ENCODE measurements at regions not wholly inside any gene's neighbourhood (a gene's known extent, or its start where the extent isn't known, plus 50 kb on each side); places are given as distances from the start of the nearest gene placed in this dataset.
A peak's percentile ranks its signal among the peaks of the same experiment; 100 is the strongest.
"Not testable (repeated sequence)": the region's sequence is repeated elsewhere in the genome, so short reads cannot be mapped to it uniquely, and the experiment has no call there.

DNA sequence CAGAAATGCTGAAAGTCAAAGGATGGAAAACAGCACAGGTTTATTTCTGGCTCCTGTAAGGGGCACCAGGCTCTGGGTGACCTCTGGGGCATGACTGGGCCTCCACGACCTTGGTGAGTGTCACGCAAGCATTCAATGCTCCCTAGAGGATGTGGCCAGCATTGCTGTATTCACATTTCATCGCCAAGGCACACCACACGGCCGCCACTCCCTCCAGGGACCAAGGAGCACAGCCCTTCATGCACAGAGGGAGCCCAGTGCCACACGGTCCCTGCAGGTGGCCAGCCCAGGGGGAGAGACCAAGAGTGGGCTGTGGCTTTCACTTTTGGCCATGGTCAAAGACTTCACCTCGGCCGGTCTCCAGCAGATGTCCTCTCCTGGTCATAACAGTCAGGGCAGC, 137.4 kb upstream of the TNRC6C start:
- peak; percentile 54 for DNase-seq (ENCODE audit: low spot score)

DNA sequence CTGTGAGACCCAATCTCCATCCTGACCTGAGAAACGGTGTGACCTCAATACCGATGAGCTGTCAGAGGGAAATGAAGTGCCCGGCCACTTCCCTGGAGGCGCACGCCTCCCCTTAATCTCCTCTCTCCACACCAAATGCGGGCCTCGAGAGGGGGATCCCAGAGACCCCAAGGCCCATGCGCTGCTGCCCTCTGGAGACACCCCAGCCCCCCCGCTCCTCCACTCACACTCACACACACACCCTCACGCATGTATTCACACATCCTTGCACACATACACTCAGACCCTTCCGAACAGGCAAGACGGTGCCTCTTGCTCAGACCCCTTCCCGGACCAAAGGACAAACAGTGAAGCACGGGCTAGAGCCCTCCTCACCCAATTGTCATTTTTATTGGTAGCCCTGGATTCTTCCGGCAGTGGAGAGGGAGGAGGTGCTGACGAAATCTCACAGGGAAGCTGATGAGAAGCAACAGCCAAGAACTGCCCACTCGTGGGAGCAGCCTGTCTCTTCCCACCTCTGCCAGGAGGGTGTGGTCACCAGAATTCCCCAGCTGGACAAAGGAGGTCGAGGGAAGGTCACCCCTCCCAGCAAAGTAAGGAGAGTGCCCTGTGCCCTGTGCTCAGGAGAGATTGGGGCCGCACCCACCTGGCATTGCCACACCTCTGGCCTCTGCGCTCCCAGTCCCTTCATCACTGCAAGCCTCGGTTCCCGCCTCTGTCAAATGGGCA, 136.0 kb upstream of the TNRC6C start:
- DNase-seq (ENCODE audit: low spot score) = no peak

DNA sequence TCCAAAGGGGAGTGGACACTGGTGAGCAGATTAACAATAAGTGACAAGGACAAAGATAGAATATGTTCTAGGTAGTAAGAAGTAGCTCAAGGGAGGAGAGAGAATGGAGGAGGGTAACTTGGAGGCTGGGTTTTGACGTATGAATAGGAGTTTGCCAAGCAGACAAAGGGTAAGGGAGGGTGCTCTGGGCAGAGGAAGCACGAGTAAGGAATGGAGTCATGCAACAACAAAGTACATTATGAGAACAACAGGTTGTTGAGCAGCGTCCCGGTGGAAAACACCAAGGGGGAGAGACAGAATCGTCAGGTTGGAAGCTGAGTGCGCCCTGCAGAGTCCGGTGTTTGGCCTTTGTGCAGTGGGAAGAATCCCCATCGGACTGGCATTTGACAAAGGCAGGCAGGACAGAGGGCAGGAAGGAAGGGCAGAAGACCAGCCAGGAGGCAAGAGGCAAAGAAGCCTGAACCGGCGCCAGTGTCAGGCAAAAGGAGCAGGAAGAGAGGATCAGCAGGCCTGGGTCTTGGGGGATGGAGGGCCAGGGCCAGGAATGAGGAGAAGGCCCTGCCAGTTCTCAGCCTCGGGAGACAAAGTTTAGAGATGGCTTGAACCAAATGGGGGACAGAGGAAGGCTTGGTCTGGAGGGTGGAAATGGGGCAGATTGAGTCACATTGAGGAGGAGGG, 134.3 kb upstream of the TNRC6C start:
- no peak for DNase-seq (ENCODE audit: low spot score)

DNA sequence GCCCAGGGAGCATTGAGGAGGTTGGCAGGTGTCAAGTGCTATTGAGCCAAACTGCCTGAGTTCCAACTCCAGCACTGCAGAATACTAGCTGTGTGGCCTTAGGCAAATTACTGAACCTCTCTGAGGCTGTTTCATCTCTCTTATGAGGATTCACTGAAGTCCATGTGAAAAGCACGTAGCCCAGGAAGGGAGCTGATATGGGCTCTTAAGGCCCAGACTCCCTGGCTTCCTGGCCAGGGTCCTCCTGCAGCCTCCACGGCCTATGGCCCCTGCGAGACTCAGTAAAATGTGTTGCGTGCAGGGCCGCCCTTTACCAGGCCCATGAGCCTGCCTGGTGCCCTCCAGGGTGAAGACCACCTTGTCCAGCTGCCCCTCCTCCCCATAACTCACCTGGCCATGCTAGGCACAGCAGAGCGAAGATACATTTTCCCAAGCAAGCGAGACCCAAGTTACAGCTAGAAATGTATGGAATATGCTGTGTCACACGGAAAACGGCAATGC, 133.7 kb upstream of the TNRC6C start:
- no peak for DNase-seq (ENCODE audit: low spot score)

DNA sequence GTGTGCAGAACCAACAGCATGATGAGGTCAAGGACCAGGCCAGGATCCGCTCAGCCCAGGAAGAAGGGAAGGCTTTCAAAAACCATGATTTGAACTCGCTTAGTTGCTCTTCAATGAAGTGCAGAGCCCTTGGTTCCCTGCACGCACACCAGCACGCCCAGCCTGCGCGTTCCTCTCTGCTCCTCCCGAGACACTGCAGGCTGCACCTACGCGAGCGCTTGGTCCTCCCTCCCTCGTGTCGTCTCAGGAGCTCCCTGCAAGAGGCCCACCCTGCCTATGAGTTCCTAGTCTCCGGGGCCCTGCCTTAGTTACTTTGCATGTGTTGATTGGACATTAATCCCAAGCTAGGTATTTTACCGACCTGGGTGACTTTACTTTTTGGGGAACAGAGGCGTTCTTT, 132.9 kb upstream of the TNRC6C start:
- DNase-seq (ENCODE audit: low spot score) = no peak

DNA sequence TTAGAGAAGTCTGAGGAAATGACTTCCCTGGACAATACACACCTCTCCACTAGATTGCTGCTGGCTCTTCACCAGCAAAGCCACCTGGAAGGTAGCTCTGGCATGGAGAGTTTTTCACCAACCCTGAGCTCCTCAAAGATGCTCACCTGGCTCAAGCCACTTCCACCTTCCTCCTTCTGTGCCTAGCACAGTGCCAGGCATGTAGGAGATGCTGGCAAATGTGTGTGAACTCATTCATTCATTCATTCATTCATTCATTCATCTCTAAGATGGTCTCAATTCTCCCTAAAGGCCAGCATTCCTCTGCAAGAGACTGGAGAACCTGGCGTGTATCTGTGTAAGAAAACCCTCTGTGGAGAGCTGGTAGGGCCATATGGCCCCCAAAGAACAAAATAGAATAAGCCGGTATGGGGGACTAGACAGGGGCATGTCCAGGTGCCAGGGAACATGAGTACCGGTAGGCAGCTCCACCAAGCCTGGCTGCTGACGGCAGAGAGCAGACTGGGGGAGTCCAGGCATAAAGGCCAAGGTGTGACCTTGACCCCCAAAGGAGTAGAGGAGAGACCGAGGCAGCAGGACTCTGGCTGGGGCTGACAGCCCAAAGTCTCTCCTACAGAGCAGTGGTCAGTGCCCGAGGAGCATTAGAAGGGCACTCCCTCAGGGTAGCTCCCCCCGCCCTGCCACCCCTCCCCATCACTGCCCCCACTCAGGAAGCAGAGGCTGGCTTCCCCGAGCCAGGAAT, 132.2 kb upstream of the TNRC6C start:
- no peak for DNase-seq (ENCODE audit: low spot score)

DNA sequence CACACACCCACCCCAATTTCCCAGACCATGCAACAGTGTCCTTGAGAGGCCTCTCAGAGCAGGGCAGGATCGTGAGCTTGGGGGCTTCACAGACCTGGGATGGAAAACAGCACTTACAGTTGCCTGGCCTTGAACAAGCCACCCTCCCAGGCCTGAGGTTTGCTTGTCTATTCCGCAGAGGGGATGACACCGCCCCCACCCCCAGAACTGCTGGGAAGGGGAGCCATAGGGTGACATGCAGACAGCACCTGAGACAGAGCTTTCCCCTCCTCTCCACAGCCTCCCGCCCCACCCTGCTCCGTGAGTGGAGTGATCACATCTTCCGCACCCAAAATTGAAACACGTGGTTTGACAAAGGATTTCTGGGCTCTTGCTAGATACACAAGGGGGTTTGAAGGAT, 131.5 kb upstream of the TNRC6C start:
- DNase-seq (ENCODE audit: low spot score) = no peak

DNA sequence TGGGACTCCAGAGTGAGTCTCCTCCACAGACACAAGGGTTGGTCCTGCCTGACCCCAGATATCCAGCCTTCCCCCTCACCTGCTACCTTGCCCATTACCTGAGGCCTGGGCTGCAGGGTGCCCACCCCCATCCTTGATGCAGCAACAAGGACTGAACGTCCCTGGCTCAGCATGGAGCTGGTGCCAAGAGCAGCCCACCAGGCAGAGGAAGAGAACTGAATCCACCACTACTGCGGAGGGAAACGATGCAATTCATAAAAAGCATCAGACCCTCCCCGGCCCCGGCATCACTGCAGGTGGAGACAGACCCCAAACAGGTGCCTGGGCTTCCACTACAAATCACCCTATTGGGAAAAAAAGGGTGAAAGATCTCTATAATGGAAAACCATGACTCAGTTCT, 131.0 kb upstream of the TNRC6C start:
- DNase-seq (ENCODE audit: low spot score) = no peak

DNA sequence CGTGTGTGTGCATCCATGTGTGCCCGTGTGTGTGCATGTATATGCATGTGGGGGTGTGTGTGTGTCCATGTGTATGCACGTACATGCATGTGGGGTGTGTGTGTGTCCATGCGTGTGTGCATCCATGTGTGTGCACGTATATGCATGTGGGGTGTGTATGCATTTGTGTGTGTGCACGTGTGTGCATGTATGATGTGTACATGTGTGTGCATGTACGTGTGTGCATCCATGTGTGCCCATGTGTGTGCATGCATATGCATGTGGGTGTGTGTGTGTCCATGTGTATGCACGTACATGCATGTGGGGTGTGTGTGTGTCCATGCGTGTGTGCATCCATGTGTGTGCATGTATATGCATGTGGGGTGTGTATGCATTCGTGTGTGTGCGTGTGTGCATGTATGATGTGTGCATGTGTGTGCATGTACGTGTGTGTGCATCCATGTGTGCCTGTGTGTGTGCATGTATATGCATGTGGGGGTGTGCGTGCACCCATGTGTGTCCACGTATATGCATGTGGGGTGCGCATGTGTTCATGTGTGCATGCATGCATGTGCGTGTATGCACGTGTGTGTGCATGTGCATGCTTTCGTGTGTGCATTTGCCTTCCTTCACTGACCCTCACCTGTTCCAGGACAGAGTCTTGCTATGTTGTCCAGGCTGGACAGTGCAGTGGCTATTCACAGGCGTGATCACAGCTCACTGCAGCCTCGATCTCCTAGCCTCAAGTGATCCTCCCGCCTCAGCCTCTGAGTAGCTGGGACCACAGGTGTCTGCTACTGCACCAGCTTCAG, 129.6 kb upstream of the TNRC6C start:
- no peak for DNase-seq (ENCODE audit: low spot score)

DNA sequence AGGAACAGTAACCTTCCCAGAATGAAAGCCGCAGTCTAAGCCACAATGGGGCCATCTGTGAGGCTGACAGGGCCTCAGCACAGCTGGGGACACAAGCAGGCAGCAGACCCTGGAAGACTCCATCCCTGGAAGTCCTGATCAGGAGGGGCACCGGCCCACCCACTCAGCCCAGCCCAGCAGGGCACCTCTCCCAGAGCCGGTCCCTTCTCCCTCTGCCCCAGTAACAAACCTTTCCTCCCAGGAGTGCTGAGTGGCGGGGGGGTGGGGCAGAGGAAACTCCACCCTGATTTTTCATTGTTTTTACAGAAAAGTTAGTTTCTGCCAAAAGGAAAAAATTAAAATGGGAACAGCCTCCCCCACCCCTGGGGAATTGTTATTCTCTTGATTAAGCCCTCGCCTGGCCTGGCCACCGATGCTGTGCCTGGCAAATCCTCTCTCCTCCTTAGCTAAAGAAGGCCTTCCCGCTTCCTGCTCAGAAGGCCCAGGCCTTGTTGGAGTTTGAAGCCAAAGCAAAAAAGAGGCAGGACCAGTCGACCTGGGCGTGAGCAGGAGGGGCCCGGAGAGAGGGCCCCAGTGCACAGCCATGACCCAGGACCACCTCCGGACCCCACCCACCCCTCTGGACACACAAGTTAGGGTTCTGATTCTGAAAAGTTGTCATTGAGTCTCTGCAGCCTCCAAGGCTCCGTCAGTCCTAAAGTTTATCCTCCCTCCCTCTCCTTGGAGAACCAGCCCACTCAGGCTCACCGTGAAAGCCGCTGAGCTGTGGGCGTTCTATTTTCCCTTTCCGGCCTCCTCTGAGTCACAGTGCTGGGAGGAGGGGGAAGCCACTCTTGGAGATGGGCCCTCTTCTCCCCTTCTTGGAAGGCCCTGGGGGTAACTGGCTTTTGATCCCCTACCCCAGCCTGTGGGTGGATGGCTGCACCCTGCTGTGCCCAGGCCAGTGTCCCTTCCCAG, 128.4 kb upstream of the TNRC6C start:
- peak; percentile 45 for DNase-seq (ENCODE audit: low spot score)

DNA sequence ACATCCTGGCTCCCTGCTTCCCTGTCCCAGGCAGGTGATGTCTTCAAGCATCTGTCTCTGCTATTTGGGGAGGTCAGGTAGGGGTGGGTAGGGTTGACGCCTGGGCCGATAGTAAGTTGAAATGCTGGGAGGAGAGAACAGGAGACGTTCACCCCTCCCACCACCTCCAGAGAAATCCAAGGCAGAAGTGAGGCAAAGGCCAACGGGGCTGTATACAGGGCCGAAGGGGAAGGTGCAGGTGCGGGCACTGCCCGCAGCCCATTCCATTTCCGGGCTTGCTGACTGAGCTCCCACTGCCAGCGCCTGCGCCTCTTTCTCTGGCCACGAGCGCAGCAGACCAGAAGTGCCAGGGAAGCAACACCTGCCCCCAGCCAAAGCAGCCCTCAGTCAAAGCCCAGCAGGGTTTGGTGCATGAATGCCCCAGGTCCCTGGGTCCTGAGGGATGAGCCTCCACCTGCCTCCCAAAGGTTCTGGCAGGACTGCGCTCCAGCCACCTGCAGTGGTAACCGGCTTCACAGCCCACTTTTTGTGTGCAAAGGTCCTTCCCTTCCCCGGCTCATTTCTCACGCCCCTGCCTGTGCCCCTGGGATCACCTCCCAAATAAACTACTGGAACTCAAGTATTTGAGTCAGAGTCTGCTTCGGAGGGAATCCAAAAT, 127.6 kb upstream of the TNRC6C start:
- no peak for DNase-seq (ENCODE audit: low spot score)

DNA sequence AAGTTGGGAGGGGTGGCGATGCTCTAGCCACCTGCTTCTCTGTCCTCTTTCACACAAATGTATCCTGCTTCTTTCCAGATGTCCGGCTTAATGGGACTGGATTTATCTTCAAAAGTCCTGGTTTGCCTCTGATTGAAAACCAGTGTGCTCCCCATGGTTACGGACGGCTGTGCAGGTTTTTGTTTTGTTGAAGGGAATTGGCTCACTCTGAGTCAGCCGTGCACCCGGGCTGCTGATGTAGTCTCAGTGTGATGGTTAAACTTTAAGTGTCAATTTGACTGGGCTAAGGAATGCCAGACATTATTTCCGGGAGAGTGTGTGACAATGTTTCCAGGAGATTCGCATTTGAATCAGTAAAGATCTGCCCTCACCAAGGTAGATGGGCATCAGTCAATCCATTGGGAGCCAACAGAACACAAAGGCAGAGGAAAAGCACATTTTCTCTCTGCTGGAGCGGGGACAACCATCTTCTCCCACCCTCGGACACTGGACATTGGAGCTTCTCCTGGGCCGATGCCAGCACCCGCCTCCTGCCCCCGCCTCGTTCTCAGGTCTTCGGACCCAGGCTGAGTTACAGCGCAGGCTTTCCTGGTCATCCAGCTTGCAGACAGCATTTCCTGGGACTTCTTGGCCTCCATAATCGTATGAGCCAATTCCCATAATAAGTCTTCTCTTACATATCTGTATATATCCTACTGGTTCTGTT, 126.9 kb upstream of the TNRC6C start:
- no peak for DNase-seq (ENCODE audit: low spot score)

DNA sequence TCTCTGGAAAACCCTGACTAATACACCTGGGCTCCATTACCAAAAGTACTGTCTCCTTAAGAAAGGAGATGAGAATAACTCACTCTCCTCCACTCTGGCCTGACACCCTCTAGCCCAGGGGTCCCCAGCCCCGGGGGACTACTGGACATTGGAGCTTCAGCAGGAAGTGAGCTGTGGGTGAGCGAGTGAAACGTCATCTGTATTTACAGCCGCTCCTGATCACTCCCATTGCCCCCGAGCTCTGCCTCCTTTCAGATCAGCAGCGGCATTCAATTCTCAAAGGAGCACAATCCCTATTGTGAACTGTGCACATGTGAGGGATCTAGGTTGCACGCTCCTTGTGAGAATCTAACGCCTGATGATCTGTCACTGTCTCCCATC, 126.3 kb upstream of the TNRC6C start:
- DNase-seq (ENCODE audit: low spot score) = no peak

DNA sequence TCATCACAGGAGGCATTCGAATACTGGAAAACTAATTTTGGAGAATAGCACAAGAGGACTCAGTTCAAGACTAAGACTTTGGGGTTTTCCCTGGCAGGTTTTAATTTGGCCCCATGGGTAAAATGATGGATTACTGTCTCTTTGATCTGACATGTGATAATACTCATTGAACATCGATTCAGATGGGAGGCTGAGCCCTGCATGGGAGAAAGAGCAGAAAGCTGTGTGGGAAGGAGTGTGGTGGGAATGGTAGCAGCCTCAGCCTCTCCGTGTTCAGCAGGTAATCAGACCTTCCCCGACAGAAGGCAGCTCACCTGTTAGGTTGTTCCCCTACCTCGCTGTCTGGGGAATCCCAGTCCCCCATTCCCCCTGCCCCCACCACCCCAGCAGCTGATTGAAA, 124.7 kb upstream of the TNRC6C start:
- no peak for DNase-seq (ENCODE audit: low spot score)

DNA sequence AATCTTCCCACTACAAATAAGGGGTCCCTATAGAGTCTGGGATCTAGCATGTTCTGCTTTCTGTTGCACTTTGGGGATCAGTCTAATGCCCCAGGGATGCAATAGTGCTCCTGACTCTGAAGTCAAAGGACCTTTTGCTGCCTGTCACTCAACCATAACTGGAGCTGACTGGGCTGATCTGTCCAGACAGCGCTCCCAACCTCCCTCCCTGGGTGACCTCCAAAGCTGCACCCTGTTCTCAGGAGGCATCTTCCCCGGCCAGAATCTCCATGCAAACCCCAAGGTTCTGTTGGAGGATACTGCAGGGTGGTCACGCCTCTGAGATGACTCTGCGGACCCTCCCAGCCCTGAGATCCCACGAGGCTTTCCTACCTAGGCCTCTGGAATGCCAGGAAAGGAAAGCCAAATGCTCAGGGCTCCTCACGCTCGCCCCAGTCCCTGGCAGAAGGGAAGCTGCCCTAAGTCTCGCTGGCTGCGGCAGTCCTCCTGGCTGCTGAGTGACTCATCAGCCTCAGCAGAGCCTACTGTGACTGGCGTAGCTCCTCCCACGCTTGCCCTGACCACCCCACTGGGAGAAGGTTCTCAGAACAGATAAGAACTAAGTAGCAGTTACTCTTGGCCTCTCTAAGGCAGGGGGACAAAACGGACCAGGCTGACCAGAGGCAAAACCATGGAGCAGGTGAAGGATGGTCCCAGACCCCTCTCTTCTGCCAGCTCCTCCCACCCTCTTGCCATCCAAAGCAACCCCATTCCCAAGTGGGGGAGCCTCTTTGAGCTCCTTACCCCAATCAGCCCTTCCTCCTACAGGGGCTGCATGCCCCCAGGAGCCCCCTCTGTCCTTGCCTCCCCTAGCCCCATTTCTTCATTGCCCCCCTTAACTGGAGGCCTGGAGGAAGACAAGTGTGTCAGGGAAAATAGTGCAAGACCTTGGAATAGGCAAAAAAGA, 124.1 kb upstream of the TNRC6C start:
- peak; percentile 85 for DNase-seq (ENCODE audit: low spot score)

DNA sequence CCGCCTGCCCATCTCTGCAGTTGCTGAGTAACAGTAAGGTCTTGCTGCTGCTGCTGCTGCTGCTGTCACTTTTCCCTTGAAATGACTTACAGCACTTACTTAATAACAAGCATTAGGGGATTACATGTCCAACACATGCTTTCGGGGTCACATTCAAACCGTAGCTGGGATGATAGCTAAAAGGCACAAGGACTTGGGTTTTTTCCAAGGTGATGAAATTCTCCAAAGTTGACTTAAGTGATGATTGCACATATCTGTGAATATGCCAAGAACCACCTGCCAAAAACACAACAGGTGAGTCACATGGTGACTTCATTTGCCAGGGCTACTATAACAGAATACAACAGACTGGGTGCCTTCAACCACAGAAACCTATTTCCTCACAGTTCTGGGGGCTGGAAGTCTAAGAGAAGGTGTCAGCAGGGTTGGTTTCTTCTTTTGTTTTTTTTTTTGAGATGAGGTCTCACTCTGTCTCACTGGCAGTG, 121.9 kb upstream of the TNRC6C start:
- DNase-seq (ENCODE audit: low spot score) = peak; percentile 56

DNA sequence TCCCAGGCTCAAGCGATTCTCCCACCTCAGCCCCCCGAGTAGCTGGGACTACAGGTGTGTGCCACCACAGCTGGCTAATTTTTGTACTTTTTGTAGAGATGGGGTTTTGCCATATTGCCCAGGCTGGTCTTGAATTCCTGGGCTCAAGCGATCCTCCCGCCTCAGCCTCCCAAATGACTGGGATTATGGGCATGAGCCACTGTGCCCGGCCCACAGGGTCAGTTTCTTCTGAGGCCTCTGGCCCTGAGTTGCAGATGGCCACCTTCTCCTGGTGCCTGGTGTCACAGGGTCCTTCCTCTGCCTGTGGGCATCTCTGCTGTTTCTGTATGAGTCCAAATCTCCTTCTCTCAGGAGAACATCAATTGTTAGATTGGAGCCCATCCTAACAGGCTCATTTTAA, 121.4 kb upstream of the TNRC6C start:
- not testable (repeated sequence) for DNase-seq (ENCODE audit: low spot score)

DNA sequence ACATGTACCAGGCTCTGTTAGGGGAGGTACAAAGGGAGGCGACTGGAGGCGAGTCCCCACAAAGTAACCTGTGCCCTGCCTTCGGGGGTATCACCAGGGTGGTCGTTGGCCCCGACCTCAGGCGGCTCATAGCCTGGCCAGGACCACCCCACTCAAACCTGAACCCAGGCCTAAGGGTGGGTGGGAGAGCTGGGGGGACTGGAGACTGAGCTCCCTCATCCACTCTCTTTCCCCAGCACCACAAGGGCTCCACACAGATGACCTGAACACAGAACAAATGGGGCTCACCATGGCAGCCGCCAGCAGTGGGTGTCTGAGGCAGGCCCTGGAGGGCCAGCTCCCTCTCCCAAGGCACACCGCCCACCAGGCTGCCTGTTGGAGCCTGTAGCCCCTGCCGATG, 120.6 kb upstream of the TNRC6C start:
- no peak for DNase-seq (ENCODE audit: low spot score)

Data from SW480 (cell line).